B cell (primary cell): ENCODE measurements at regions not wholly inside any gene's neighbourhood (a gene's known extent, or its start where the extent isn't known, plus 50 kb on each side); places are given as distances from the start of the nearest gene placed in this dataset.

Experiments
- ATAC-seq: fragments of 200-7000 bp; cut with Tn5 transposase; one replicate; pipeline ENCODE4 v1.10.0; 2021; ENCODE audit warnings: low read depth, mild to moderate bottlenecking, moderate number of reproducible peaks, moderate library complexity
- CTCF ChIA-PET: fragments of 350-600 bp; sonication (Branson Sonifier 250); formaldehyde crosslinking; loops from one replicate; lab custom pipeline; 2021; ENCODE audit warnings: antibody characterized with exemption, inconsistent platforms; lab: Charles Lee
- POLR2A ChIA-PET: fragments of 350-600 bp; sonication (Branson Sonifier 250); formaldehyde crosslinking; loops from one replicate; lab custom pipeline; 2021; ENCODE audit warnings: antibody characterized with exemption; lab: Charles Lee
- DNase-seq: peaks from one replicate; pipeline ENCODE4 v3.0.0; 2013
- H2AFZ ChIP-seq: 2 replicates; pipeline ENCODE4 v1.6.1; 2012; ENCODE audit warnings: mild to moderate bottlenecking, low read depth, low read length; ENCODE audit not compliant: insufficient read depth, poor library complexity, severe bottlenecking
- H3K27ac ChIP-seq, 2 donors: 1 replicate in 1 of 2; 2 replicates in 1 of 2; pipeline ENCODE4 v1.5.1; 2012 to 2013; ENCODE audit warnings: low read length in 2 of 2, mild to moderate bottlenecking in 2 of 2, moderate library complexity in 1 of 2
- H3K27me3 ChIP-seq, 4 experiments: fragments of 200-600 bp in 1 of 4; sonication (generic) in 1 of 4; replicated peaks in 1 of 4; 1 replicate in 2 of 4; 2 replicates in 2 of 4; pipeline versions ENCODE4 v1.6.1 to v1.7.0; 2013 to 2016; ENCODE audit warnings: low read length in 3 of 4, mild to moderate bottlenecking in 2 of 4, mixed read lengths in 1 of 4, moderate library complexity in 1 of 4; ENCODE audit not compliant: insufficient read depth in 4 of 4, control insufficient read depth in 3 of 4; ENCODE audit errors: control extremely low read depth in 1 of 4
- H3K36me3 ChIP-seq, 2 experiments: replicated peaks in 1 of 2; 1 replicate in 1 of 2; 2 replicates in 1 of 2; pipeline versions ENCODE4 v1.6.1 to v1.7.1; 2013; ENCODE audit warnings: low read length in 1 of 2; ENCODE audit not compliant: insufficient read depth in 2 of 2, control insufficient read depth in 1 of 2; ENCODE audit errors: control extremely low read depth in 1 of 2, extremely low read depth in 1 of 2
- H3K4me1 ChIP-seq, 2 donors: fragments of 200-600 bp in 1 of 2; sonication (generic) in 1 of 2; 1 replicate in 1 of 2; 2 replicates in 1 of 2; pipeline versions ENCODE4 v1.5.1 to v1.6.1; 2013 to 2017; ENCODE audit warnings: low read length in 2 of 2; ENCODE audit not compliant: control insufficient read depth in 2 of 2, insufficient read depth in 2 of 2
- H3K4me2 ChIP-seq: replicated peaks from 2 replicates; pipeline ENCODE3; 2012; ENCODE audit warnings: mild to moderate bottlenecking, low read depth, low read length; ENCODE audit not compliant: poor library complexity, severe bottlenecking
- H3K4me3 ChIP-seq, 5 experiments: fragments of 200-600 bp in 1 of 5; sonication (generic) in 1 of 5; 1 replicate in 3 of 5; 2 replicates in 2 of 5; pipeline versions ENCODE4 v1.5.1 to v1.7.0; 2011 to 2016; ENCODE audit warnings: low read length in 4 of 5, mild to moderate bottlenecking in 4 of 5, low read depth in 2 of 5, control low read depth in 1 of 5, moderate library complexity in 1 of 5; ENCODE audit not compliant: insufficient read depth in 1 of 5; ENCODE audit errors: control extremely low read depth in 1 of 5, extremely low read depth in 1 of 5
- H3K79me2 ChIP-seq: fragments of 200-600 bp; sonication (generic); one replicate; pipeline ENCODE4 v1.6.0; 2016; ENCODE audit warnings: low read length; ENCODE audit not compliant: control insufficient read depth, insufficient read depth
- H3K9ac ChIP-seq: fragments of 200-600 bp; sonication (generic); 2 replicates; pipeline ENCODE4 v1.6.1; 2017; ENCODE audit warnings: mild to moderate bottlenecking, low read length, moderate library complexity
- H3K9me3 ChIP-seq, 3 donors: one replicate each; pipeline versions ENCODE4 v1.6.1 to v1.7.1; 2013; ENCODE audit warnings: low read length in 2 of 3; ENCODE audit not compliant: control insufficient read depth in 2 of 3, insufficient read depth in 1 of 3; ENCODE audit errors: control extremely low read depth in 1 of 3
- H4K20me1 ChIP-seq: 2 replicates; pipeline ENCODE4 v1.6.0; 2012; ENCODE audit warnings: mild to moderate bottlenecking, low read length; ENCODE audit not compliant: insufficient read depth, control insufficient read depth, poor library complexity, severe bottlenecking
- H3K27ac Mint-ChIP-seq: one replicate; pipeline ENCODE4 v1.8.0; 2021; ENCODE audit warnings: mixed read lengths
- H3K27me3 Mint-ChIP-seq: one replicate; pipeline ENCODE4 v1.8.0; 2021; ENCODE audit warnings: mixed read lengths
- H3K4me1 Mint-ChIP-seq: one replicate; pipeline ENCODE4 v1.8.0; 2021; ENCODE audit warnings: mixed read lengths
- H3K4me3 Mint-ChIP-seq: one replicate; pipeline ENCODE4 v1.8.0; 2021; ENCODE audit warnings: mixed read lengths
- H3K9me3 Mint-ChIP-seq: one replicate; pipeline ENCODE4 v1.8.0; 2022; ENCODE audit warnings: mixed read lengths; ENCODE audit not compliant: insufficient read depth
- EZH2 ChIP-seq: IDR thresholded peaks from 2 replicates; pipeline ENCODE4 v1.6.1; 2012; ENCODE audit warnings: borderline replicate concordance, low read depth, mild to moderate bottlenecking, moderate library complexity, low read length; ENCODE audit not compliant: insufficient read depth, poor library complexity, severe bottlenecking
- WGBS: methylation state at CpG from one replicate; pipeline ENCODE4 v1.1.5; 2013; ENCODE audit warnings: missing lambda C conversion rate; ENCODE audit not compliant: insufficient coverage; 5-methylcytosine and 5-hydroxymethylcytosine counted together
- intact Hi-C: fragments of 100-400 bp; cut with micrococcal nuclease; formaldehyde crosslinking; loops from one replicate; pipeline ENCODE4 v1.10.0; 2022
- TF ChIP-seq, protein P1 (sequence below): fragments of 200-600 bp; IDR thresholded peaks from one replicate; pipeline ENCODE4 v1.8.0; 2022; ENCODE audit warnings: antibody characterized with exemption, mild to moderate bottlenecking

DNA sequence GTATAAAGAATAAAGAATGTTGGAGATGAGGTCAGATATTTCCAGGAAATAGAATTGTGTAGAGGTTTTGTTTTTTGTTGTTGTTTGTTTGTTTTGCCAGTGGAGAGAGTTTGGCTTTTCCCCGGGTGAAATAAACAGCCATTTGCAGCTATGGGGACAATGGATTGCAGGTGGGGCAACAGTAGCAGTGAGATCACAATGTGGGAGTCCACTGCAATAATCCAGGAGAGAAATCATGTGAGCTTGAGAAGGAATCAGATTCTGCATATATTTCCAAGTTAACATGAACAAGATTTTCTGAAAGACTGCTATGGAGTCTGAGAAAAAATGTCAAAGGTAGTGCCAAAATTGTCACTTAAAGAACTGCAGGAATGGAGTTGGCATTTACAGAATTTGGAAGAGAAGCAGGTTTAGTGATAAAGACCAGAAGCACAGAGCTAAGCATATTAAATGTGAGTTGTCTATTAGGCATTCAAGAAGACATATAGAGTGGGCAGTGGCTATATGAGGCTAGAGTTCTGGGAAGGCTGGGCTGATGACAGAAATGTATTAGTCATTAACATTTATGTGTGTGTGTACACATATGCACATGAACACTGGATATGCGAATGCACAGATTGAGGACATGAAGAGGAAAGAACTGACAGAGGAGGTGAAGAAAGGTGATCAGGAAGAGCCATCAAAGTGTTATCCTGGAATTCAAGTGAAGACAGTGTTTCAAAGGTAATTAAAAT is 729.6 kb upstream of the PTBP2 start:
- Histone ChIP-seq H3K27me3 (no peaks in the 10 kb centered on the region), H3K36me3 (no peaks in the 10 kb centered on the region), H3K9ac (no peak overlapping the region), H3K4me3 (no peak overlapping the region), H3K79me2 (no peaks in the 10 kb centered on the region), H2AFZ (no peak overlapping the region), H3K4me1 (no peaks in the 10 kb centered on the region), H4K20me1 (no peaks in the 10 kb centered on the region), H3K27ac (no peak overlapping the region), H3K9me3 (peaks cover 0 to 3% (median 0%) of the 10 kb centered on the region in 3 donors), H3K4me2 (no peak overlapping the region)
- Mint-ChIP-seq H3K9me3 (no peaks in the 10 kb centered on the region), H3K27ac (no peak overlapping the region), H3K4me3 (no peak overlapping the region), H3K27me3 (no peaks in the 10 kb centered on the region), H3K4me1 (no peaks in the 10 kb centered on the region)
- WGBS = 97% methylated on average over 2 of the region's 2 CpGs
- ATAC-seq (no peak), DNase-seq (no peak)
- no peak for TF ChIP-seq EZH2
- TF ChIP-seq, protein P1, sequence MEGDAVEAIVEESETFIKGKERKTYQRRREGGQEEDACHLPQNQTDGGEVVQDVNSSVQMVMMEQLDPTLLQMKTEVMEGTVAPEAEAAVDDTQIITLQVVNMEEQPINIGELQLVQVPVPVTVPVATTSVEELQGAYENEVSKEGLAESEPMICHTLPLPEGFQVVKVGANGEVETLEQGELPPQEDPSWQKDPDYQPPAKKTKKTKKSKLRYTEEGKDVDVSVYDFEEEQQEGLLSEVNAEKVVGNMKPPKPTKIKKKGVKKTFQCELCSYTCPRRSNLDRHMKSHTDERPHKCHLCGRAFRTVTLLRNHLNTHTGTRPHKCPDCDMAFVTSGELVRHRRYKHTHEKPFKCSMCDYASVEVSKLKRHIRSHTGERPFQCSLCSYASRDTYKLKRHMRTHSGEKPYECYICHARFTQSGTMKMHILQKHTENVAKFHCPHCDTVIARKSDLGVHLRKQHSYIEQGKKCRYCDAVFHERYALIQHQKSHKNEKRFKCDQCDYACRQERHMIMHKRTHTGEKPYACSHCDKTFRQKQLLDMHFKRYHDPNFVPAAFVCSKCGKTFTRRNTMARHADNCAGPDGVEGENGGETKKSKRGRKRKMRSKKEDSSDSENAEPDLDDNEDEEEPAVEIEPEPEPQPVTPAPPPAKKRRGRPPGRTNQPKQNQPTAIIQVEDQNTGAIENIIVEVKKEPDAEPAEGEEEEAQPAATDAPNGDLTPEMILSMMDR = no peak
- ChIA-PET CTCF (no interaction called here), POLR2A (no interaction called here)
- intact Hi-C loops = no loop called here

DNA sequence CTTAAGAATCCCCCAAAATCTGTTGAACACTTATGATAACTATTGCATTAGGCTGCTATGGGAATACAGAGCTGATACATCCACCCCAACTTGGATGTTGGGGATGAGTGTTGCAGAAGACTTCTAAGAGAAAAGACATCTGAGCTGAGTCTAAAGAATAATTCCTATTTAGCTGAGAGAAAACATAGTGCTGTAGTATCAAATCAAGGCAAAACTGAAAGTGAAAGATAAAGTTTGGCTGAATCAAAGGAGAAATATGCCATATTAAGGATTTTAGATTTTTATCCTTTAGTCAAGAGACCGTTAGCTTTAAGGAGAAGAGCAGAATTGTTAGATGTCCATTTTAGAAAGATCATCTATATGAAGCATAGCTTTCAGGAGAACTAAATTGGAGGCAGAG is 726.9 kb upstream of the PTBP2 start:
- H3K4me3 ChIP-seq = no peak overlapping the region
- peaks cover 0 to 3% (median 0%) of the 10 kb centered on the region in 3 donors for H3K9me3 ChIP-seq
- no peak overlapping the region for H3K27ac ChIP-seq
- ChIA-PET POLR2A (no interaction called here), CTCF (no interaction called here)
- DNase-seq = no peak
- Mint-ChIP-seq H3K27ac (no peak overlapping the region), H3K4me3 (no peak overlapping the region), H3K9me3 (no peaks in the 10 kb centered on the region), H3K4me1 (no peaks in the 10 kb centered on the region), H3K27me3 (no peaks in the 10 kb centered on the region)
- intact Hi-C loops = no loop called here
- TF ChIP-seq, protein P1 = no peak
- no peak for TF ChIP-seq EZH2
- WGBS = no CpG with 5 or more reads among the region's 1 CpG
- no peaks in the 10 kb centered on the region for H4K20me1 ChIP-seq
- H3K4me1 ChIP-seq = no peaks in the 10 kb centered on the region
- ATAC-seq = no peak
- no peaks in the 10 kb centered on the region for H3K79me2 ChIP-seq
- H3K36me3 ChIP-seq = no peaks in the 10 kb centered on the region
- no peak overlapping the region for H3K9ac ChIP-seq
- H3K4me2 ChIP-seq = no peak overlapping the region
- H3K27me3 ChIP-seq = no peaks in the 10 kb centered on the region
- no peak overlapping the region for H2AFZ ChIP-seq
